ENCODE measurements at regions not wholly inside any gene's neighbourhood (a gene's known extent, or its start where the extent isn't known, plus 50 kb on each side); places are given as distances from the start of the nearest gene placed in this dataset.

GRCh38 chr15:91566141-91566540, 287.4 kb upstream of the SLCO3A1 start:
- peaks cover 3% of the 10 kb centered on the region for H3K27me3 Mint-ChIP-seq
- no peaks in the 10 kb centered on the region for H3K4me1 Mint-ChIP-seq
- H3K27ac Mint-ChIP-seq, result no peak overlapping the region
- no peaks in the 10 kb centered on the region for H3K9me3 Mint-ChIP-seq
- no peaks in the 10 kb centered on the region for H3K36me3 Mint-ChIP-seq
- no peak overlapping the region for H3K4me3 Mint-ChIP-seq

GRCh38 chr15:91568036-91568435, 285.5 kb upstream of the SLCO3A1 start:
- H3K36me3 Mint-ChIP-seq, result no peaks in the 10 kb centered on the region
- peaks cover 3% of the 10 kb centered on the region for H3K27me3 Mint-ChIP-seq
- no peak overlapping the region for H3K27ac Mint-ChIP-seq
- H3K9me3 Mint-ChIP-seq, result no peaks in the 10 kb centered on the region
- no peak overlapping the region for H3K4me3 Mint-ChIP-seq
- no peaks in the 10 kb centered on the region for H3K4me1 Mint-ChIP-seq

GRCh38 chr15:91572110-91572509, 281.4 kb upstream of the SLCO3A1 start:
- Mint-ChIP-seq H3K9me3 (no peaks in the 10 kb centered on the region), H3K4me3 (no peak overlapping the region), H3K27me3 (peaks cover 2% of the 10 kb centered on the region), H3K36me3 (no peaks in the 10 kb centered on the region), H3K4me1 (no peaks in the 10 kb centered on the region), H3K27ac (no peak overlapping the region)

DNA sequence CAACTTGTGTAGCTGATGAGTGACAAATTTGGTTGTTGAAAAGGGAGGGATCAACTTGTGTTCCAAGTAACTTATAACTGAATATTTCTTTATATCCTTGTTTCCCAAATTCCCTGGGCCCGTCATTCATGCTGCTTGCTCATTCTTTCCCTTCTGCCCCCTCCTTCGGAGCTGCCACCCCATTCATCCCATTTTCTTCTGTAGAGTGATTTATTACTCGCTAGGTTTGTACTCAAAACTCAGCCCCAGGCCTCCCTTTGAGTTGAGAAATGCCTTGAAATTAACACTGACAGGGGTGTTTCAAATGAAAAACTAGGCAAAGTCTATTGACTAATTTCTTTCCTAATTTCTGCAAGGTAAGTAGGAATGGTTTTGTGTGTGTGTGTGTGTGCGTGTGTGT, 277.4 kb upstream of the SLCO3A1 start:
- no peaks in the 10 kb centered on the region for H3K9me3 Mint-ChIP-seq
- H3K27ac Mint-ChIP-seq, result no peak overlapping the region
- H3K4me1 Mint-ChIP-seq, result no peaks in the 10 kb centered on the region
- H3K4me3 Mint-ChIP-seq, result no peak overlapping the region
- no peaks in the 10 kb centered on the region for H3K36me3 Mint-ChIP-seq
- no peaks in the 10 kb centered on the region for H3K27me3 Mint-ChIP-seq

DNA sequence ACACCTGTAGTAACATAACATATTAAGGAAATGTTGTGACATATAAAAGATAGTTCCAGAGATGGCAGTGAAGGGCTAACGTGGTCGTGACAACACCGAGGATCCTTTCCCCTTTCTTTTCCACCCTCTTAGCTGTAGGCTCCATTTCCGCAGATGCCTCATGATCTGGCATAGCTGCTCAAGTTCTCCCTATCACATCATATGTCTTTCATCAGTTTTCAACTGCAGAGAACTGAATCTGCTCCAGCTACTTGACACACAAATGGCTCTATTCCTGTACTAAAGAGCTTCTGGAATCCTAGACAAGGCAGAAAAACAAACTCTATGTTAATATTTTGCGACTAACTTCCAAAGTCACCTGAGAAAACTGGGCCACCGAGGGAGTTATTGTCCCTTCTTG, 275.0 kb upstream of the SLCO3A1 start:
- H3K36me3 Mint-ChIP-seq, result no peaks in the 10 kb centered on the region
- no peak overlapping the region for H3K27ac Mint-ChIP-seq
- no peak overlapping the region for H3K4me3 Mint-ChIP-seq
- H3K9me3 Mint-ChIP-seq, result no peaks in the 10 kb centered on the region
- no peaks in the 10 kb centered on the region for H3K4me1 Mint-ChIP-seq
- peaks cover under 1% of the 10 kb centered on the region for H3K27me3 Mint-ChIP-seq

GRCh38 chr15:91584895-91585294, 268.6 kb upstream of the SLCO3A1 start:
- Mint-ChIP-seq H3K4me1 (no peaks in the 10 kb centered on the region), H3K4me3 (no peak overlapping the region)

DNA sequence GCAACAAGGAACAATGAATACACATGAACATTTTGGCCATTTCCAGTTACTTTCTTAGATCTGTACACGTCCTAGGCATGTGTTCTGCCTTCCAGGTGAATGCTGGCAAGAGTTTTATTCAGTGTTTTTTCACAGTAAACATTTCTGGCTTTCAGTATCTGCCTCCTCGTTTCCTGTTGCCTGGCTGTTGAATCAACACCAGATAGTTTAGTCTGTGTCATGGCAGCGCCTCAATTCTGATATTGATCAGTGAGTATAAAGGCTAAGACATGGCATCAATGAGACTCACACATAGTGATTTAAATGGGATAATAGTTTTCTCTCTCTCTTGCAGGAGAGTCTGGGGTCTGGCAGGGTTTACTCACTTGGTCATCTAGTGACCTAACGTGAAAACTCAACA, 266.9 kb upstream of the SLCO3A1 start:
- no peaks in the 10 kb centered on the region for H3K9me3 Mint-ChIP-seq
- no peaks in the 10 kb centered on the region for H3K4me1 Mint-ChIP-seq
- no peak overlapping the region for H3K4me3 Mint-ChIP-seq
- H3K36me3 Mint-ChIP-seq, result no peaks in the 10 kb centered on the region
- no peak overlapping the region for H3K27ac Mint-ChIP-seq
- H3K27me3 Mint-ChIP-seq, result peaks cover 2% of the 10 kb centered on the region

More at GRCh38 chr15:91584895-91585294, 268.6 kb upstream of the SLCO3A1 start:
- Mint-ChIP-seq H3K27me3 (peaks cover 2% of the 10 kb centered on the region), H3K9me3 (no peaks in the 10 kb centered on the region), H3K27ac (no peak overlapping the region), H3K36me3 (no peaks in the 10 kb centered on the region)

DNA sequence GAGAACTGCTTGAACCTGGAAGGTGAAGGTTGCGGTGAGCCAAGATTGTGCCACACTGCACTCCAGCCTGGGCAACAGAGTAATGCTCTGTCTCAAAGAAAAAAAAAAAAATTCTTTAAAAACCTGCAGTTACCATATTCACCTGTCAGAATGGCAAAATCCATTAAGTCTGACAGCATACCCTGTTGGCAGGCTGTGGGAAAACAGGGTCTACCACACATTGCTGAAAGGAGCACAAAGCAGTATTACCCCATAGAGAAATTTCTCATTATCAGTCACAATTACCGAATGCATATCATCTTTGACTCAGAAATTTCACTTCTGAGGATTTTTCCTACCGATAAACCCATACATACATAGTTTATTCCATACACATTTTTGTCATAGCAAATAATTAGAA, 264.1 kb upstream of the SLCO3A1 start:
- Mint-ChIP-seq H3K9me3 (no peaks in the 10 kb centered on the region), H3K4me1 (no peaks in the 10 kb centered on the region), H3K27ac (no peak overlapping the region), H3K36me3 (no peaks in the 10 kb centered on the region), H3K4me3 (no peak overlapping the region), H3K27me3 (no peaks in the 10 kb centered on the region)

- H3K27me3 Mint-ChIP-seq, result peaks cover 9% of the 10 kb centered on the region
- no peak overlapping the region for H3K4me3 Mint-ChIP-seq
- no peaks in the 10 kb centered on the region for H3K4me1 Mint-ChIP-seq
- no peaks in the 10 kb centered on the region for H3K9me3 Mint-ChIP-seq
- H3K27ac Mint-ChIP-seq, result no peak overlapping the region
- H3K36me3 Mint-ChIP-seq, result no peaks in the 10 kb centered on the region
Measured at GRCh38 chr15:91592567-91592966, 260.9 kb upstream of the SLCO3A1 start.

DNA sequence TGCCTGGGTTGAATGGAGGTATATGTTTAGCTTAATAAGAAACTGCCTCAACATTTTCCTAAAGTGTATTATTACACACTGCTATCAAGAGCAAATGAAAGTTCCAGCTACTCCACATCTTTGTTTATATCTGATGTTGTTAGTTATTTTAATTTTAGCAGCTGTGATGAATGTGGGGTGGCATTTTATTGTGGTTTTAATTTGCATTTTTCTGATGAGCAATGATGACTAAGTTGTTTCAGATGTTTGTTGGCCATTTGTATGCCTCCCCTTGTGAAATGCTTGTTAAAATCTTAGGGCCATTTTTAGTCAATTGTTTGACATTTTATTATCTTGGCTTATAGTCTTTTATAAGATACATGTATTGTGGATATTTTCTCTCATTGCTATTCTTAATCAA, 260.4 kb upstream of the SLCO3A1 start:
- H3K27ac Mint-ChIP-seq, result no peak overlapping the region
- H3K4me1 Mint-ChIP-seq, result no peaks in the 10 kb centered on the region
- H3K9me3 Mint-ChIP-seq, result no peaks in the 10 kb centered on the region
- no peak overlapping the region for H3K4me3 Mint-ChIP-seq
- peaks cover 12% of the 10 kb centered on the region for H3K27me3 Mint-ChIP-seq
- H3K36me3 Mint-ChIP-seq, result no peaks in the 10 kb centered on the region

DNA sequence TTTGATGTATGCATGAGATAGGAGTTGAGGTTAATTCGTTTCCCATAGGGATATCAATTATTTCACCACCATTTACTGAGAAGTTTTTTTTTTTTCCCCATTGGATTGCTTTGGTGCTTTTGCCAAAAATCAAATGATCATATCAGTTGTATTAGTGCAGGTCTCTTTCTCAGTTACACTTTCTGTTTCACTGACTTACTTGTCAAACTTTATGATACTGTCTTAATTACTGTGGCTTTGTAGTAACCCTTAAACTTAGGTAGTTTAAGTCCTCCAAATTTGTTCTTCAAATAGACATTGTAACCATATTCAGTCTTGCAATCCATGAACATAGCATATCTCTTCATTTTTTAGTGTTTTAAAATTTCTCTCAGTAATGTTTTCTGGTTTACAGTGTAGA, 259.9 kb upstream of the SLCO3A1 start:
- no peak overlapping the region for H3K4me3 Mint-ChIP-seq
- no peaks in the 10 kb centered on the region for H3K36me3 Mint-ChIP-seq
- peaks cover 15% of the 10 kb centered on the region for H3K27me3 Mint-ChIP-seq
- no peak overlapping the region for H3K27ac Mint-ChIP-seq
- no peaks in the 10 kb centered on the region for H3K4me1 Mint-ChIP-seq
- no peaks in the 10 kb centered on the region for H3K9me3 Mint-ChIP-seq

DNA sequence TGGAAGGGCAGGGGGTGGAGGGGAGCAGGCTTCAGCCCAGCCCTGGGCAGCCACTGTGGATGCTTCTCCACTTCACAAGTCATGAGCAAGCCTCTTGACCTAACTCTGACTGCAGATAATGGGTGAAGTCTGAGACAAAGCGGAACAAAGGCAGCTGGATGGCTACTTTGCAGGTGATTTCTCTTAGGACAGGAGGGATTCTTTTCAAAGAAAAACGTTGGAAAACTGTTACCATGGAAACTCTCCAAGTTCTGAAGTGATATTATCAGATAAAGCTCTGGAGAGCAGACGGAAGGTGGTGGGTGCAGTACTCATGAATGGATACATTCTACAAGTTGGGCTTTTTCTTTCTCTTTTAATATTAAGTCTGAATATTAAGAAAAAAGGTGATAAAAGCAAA, 254.2 kb upstream of the SLCO3A1 start:
- Mint-ChIP-seq H3K36me3 (no peaks in the 10 kb centered on the region), H3K27me3 (peaks cover 15% of the 10 kb centered on the region), H3K4me1 (no peaks in the 10 kb centered on the region), H3K27ac (no peak overlapping the region), H3K9me3 (no peaks in the 10 kb centered on the region), H3K4me3 (no peak overlapping the region)

DNA sequence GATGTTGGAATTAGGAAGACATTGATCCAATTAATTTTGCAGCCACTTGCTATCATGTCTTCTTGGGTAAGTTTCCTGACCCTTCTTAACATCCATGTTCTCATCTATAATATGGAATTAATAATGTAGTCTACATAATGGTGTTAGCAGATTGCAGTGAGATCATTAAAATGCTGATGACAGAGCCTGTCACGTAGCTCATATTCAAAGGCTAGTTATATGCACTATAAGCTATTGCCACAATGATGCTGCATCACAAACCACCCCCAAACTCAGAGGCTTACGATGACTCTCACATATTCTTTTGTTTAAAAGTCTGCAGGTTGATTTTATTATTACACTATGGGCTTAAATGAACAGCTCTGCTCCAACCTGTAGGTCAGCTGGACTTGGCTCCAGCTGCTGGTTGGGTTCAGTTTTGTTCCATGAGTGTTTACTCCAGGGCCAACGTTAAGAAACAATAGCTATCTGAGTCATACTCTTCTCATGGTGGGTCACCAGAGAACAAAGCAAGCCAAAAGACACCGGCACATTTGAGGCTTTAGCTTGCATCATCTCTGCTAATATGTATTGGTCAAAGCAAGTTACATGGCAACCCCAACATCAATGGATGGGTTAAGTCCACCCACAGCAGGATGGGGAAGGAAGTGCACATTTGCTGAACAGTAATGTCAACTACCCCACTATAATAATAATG, 250.0 kb upstream of the SLCO3A1 start:
- Mint-ChIP-seq H3K4me1 (no peaks in the 10 kb centered on the region), H3K9me3 (no peaks in the 10 kb centered on the region), H3K4me3 (no peak overlapping the region), H3K27ac (no peak overlapping the region), H3K36me3 (no peaks in the 10 kb centered on the region), H3K27me3 (peaks cover under 1% of the 10 kb centered on the region)

DNA sequence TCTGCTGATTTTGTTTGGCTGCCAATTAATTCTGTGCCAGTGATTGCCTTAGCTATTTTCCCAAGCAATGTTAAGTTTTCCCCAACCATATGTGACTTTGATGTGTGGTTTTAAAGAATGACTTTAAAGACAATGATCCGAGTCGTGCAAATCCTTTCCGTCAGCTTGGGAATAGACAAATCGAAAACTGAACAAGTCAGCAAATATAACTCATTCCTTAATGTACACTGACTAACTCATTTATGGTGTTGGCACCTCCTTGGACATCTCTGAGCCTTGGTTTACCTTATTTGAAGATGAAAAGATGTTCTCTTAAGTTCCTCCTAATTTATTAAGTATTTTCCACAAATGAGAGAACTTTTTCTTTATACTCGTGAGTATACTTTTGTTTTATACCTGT, 249.4 kb upstream of the SLCO3A1 start:
- H3K4me1 Mint-ChIP-seq, result no peaks in the 10 kb centered on the region
- H3K27ac Mint-ChIP-seq, result no peak overlapping the region
- H3K36me3 Mint-ChIP-seq, result no peaks in the 10 kb centered on the region
- no peaks in the 10 kb centered on the region for H3K27me3 Mint-ChIP-seq
- H3K9me3 Mint-ChIP-seq, result no peaks in the 10 kb centered on the region
- no peak overlapping the region for H3K4me3 Mint-ChIP-seq

DNA sequence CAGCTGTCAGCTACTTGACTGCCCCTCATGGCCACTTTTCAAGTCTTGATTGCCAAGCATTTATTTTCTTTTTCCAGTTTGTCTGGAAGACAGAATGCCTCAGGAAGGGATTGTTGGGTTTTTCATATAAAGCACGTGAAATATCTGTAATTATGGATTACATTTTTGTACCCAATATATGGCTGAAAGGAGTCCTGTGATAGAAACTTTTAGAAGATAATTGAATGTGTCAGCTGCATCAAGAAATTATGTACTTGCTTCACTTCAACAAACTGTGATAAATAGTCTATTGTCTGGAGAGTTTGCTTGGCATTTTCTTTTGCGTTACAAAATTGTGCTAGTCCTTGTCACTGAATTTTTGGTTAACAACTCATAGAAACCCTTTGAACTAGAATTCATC, 247.9 kb upstream of the SLCO3A1 start:
- Mint-ChIP-seq H3K9me3 (no peaks in the 10 kb centered on the region), H3K27me3 (no peaks in the 10 kb centered on the region), H3K36me3 (no peaks in the 10 kb centered on the region), H3K27ac (no peak overlapping the region), H3K4me3 (no peak overlapping the region), H3K4me1 (no peaks in the 10 kb centered on the region)

DNA sequence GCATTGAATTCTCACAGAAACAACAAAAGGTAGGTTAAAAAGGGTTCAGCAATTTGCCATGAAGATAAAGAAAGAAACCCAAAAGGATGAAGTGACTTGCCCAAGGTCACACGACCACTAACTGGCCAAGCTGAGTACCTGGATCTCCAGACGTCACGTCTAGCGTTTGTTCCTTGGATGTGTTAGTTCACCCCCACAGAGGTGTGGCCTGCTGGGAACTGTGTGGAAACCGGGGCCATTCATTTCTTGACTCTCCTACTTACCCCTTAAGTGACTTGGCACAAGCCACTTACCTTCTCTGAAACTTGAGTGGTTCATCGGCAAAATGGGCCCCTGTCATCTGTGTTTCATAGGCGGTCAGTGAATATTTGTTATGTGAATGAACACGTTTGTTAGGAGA, 244.3 kb upstream of the SLCO3A1 start:
- H3K27ac Mint-ChIP-seq, result no peak overlapping the region
- H3K4me1 Mint-ChIP-seq, result no peaks in the 10 kb centered on the region
- H3K9me3 Mint-ChIP-seq, result no peaks in the 10 kb centered on the region
- no peaks in the 10 kb centered on the region for H3K27me3 Mint-ChIP-seq
- H3K36me3 Mint-ChIP-seq, result no peaks in the 10 kb centered on the region
- H3K4me3 Mint-ChIP-seq, result no peak overlapping the region

DNA sequence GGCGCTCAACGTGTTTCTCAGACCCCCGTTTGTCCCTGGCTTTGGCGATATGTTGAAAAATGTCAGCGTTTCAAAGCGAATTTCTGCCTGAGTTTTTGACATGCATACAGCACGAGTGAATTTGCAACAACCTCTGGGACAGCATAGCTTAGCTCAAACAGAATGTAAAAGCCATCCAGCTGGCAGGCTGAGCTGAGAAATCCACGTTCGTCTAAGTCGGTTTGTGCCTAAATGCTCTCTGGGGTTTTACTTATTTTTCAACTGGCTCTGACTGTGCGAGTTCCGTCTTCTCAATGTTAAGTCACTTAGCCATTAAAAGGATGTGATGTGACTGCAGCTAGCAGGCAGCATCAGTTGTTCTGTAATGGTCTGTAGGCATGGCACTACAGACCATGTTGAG, 243.5 kb upstream of the SLCO3A1 start:
- H3K27me3 Mint-ChIP-seq, result no peaks in the 10 kb centered on the region
- no peak overlapping the region for H3K27ac Mint-ChIP-seq
- no peaks in the 10 kb centered on the region for H3K9me3 Mint-ChIP-seq
- H3K4me1 Mint-ChIP-seq, result no peaks in the 10 kb centered on the region
- H3K4me3 Mint-ChIP-seq, result no peak overlapping the region
- no peaks in the 10 kb centered on the region for H3K36me3 Mint-ChIP-seq
